H1 (cell line): ENCODE measurements at regions not wholly inside any gene's neighbourhood (a gene's known extent, or its start where the extent isn't known, plus 50 kb on each side); places are given as distances from the start of the nearest gene placed in this dataset.

ENCODE experiments used
- CTCF ChIA-PET: fragments of 300-600 bp; sonication (Branson Sonifier 250); formaldehyde crosslinking; loops from one replicate; lab custom pipeline; 2021; ENCODE audit not compliant: partially characterized antibody; lab: Charles Lee
- POLR2A ChIA-PET: fragments of 300-600 bp; sonication (Branson Sonifier 250); formaldehyde crosslinking; loops from one replicate; lab custom pipeline; 2021; ENCODE audit warnings: inconsistent platforms; ENCODE audit not compliant: partially characterized antibody; lab: Charles Lee
- DNase-seq, 2 experiments: peaks; one replicate each; pipeline versions ENCODE4 v3.0.0 to v3.0.0-alpha.2; 2010 to 2022; ENCODE audit warnings: low spot score in 2 of 2, low read depth in 1 of 2, mixed read lengths in 1 of 2
- FAIRE-seq: peaks from 2 replicates; lab custom pipeline; 2011; peaks lifted over from hg19 to GRCh38; lab: Jason Lieb, UNC
- H2AFZ ChIP-seq: 2 replicates; pipeline ENCODE4 v1.8.1; 2012; ENCODE audit warnings: low read length, inconsistent platforms
- H2AK5ac ChIP-seq: 2 replicates; pipeline ENCODE4 v1.6.1; 2013; ENCODE audit warnings: low read depth, low read length
- H2BK120ac ChIP-seq: replicated peaks from 2 replicates; pipeline ENCODE3; 2013; ENCODE audit warnings: low read depth, low read length, inconsistent platforms
- H2BK12ac ChIP-seq: 2 replicates; pipeline ENCODE4 v1.6.1; 2013; ENCODE audit warnings: low read depth, low read length
- H2BK15ac ChIP-seq: 2 replicates; pipeline ENCODE4 v1.6.1; 2013; ENCODE audit warnings: low read length
- H2BK20ac ChIP-seq: 2 replicates; pipeline ENCODE4 v1.6.1; 2013; ENCODE audit warnings: low read length
- H2BK5ac ChIP-seq: 2 replicates; pipeline ENCODE4 v1.6.1; 2013; ENCODE audit warnings: low read depth, low read length
- H3K14ac ChIP-seq: 2 replicates; pipeline ENCODE4 v1.6.1; 2013; ENCODE audit warnings: inconsistent platforms; ENCODE audit not compliant: insufficient read length
- H3K18ac ChIP-seq: 2 replicates; pipeline ENCODE4 v1.6.1; 2013; ENCODE audit warnings: low read length; ENCODE audit errors: extremely low read depth
- H3K23ac ChIP-seq: 2 replicates; pipeline ENCODE4 v1.6.1; 2013; ENCODE audit warnings: inconsistent platforms; ENCODE audit not compliant: insufficient read length
- H3K23me2 ChIP-seq: 2 replicates; pipeline ENCODE4 v1.6.1; 2013; ENCODE audit warnings: low read depth, low read length
- H3K27ac ChIP-seq: 2 replicates; pipeline ENCODE4 v1.6.1; 2011; ENCODE audit warnings: low read depth, low read length, inconsistent platforms
- H3K27me3 ChIP-seq, 4 experiments: replicated peaks in 1 of 4; 1 replicate in 1 of 4; 2 replicates in 3 of 4; pipeline versions ENCODE4 v1.6.1 to v1.8.1; 2011 to 2013; ENCODE audit warnings: low read length in 3 of 4, mild to moderate bottlenecking in 3 of 4, inconsistent platforms in 2 of 4, mixed read lengths in 2 of 4, moderate library complexity in 1 of 4; ENCODE audit not compliant: control insufficient read depth in 3 of 4, insufficient read depth in 3 of 4; ENCODE audit errors: extremely low read depth in 1 of 4
- H3K36me3 ChIP-seq, 4 experiments: 2 replicates each; pipeline versions ENCODE4 v1.6.1 to v1.8.1; 2011 to 2013; ENCODE audit warnings: mild to moderate bottlenecking in 4 of 4, low read length in 3 of 4, moderate library complexity in 2 of 4, control low read depth in 1 of 4, inconsistent platforms in 1 of 4; ENCODE audit not compliant: insufficient read depth in 4 of 4, control insufficient read depth in 2 of 4
- H3K4ac ChIP-seq: replicated peaks from 2 replicates; pipeline ENCODE3; 2013; ENCODE audit warnings: low read length, low read depth, mixed read lengths, inconsistent platforms; ENCODE audit not compliant: insufficient read length
- H3K4me1 ChIP-seq, 4 experiments: replicated peaks in 1 of 4; 1 replicate in 1 of 4; 2 replicates in 3 of 4; pipeline versions ENCODE4 v1.6.1 to v1.8.1; 2011 to 2013; ENCODE audit warnings: low read length in 3 of 4, inconsistent platforms in 2 of 4, mixed read lengths in 1 of 4; ENCODE audit not compliant: insufficient read depth in 4 of 4, control insufficient read depth in 3 of 4
- H3K4me2 ChIP-seq, 2 experiments: 2 replicates each; pipeline versions ENCODE4 v1.6.1 to v1.8.1; 2011 to 2013; ENCODE audit warnings: low read depth in 2 of 2, low read length in 2 of 2, control low read depth in 1 of 2, inconsistent platforms in 1 of 2, mild to moderate bottlenecking in 1 of 2; ENCODE audit not compliant: insufficient read depth in 1 of 2
- H3K4me3 ChIP-seq, 4 experiments: fragments of 200-600, 300-600 bp in 1 of 4; sonication (generic), shearing (Covaris generic), sonication (Bioruptor Twin) in 1 of 4; 2 replicates each; pipeline versions ENCODE4 v1.5.1 to v1.8.1; 2011 to 2016; ENCODE audit warnings: low read length in 4 of 4, low read depth in 3 of 4, control low read depth in 2 of 4, inconsistent platforms in 2 of 4, mild to moderate bottlenecking in 2 of 4, mixed read lengths in 1 of 4, moderate library complexity in 1 of 4; ENCODE audit not compliant: insufficient read depth in 2 of 4; ENCODE audit errors: extremely low read depth in 1 of 4
- H3K56ac ChIP-seq: replicated peaks from 2 replicates; pipeline ENCODE3; 2013; ENCODE audit warnings: low read depth, mild to moderate bottlenecking, mixed read lengths, low read length, inconsistent platforms; ENCODE audit not compliant: insufficient read length
- H3K79me1 ChIP-seq: 2 replicates; pipeline ENCODE4 v1.6.1; 2013; ENCODE audit warnings: low read depth, low read length, control low read depth
- H3K79me2 ChIP-seq, 2 experiments: 2 replicates each; pipeline versions ENCODE4 v1.6.1 to v1.8.1; 2012 to 2013; ENCODE audit warnings: low read length in 2 of 2, mild to moderate bottlenecking in 2 of 2, inconsistent platforms in 1 of 2; ENCODE audit not compliant: insufficient read depth in 2 of 2, control insufficient read depth in 1 of 2
- H3K9ac ChIP-seq, 4 experiments: replicated peaks in 1 of 4; 1 replicate in 1 of 4; 2 replicates in 3 of 4; pipeline versions ENCODE4 v1.6.1 to v1.8.1; 2011 to 2013; ENCODE audit warnings: low read depth in 3 of 4, low read length in 3 of 4, control low read depth in 2 of 4, mild to moderate bottlenecking in 2 of 4, moderate library complexity in 2 of 4, inconsistent platforms in 1 of 4; ENCODE audit errors: extremely low read depth in 1 of 4
- H3K9me3 ChIP-seq, 2 experiments: 2 replicates each; pipeline versions ENCODE4 v1.6.1 to v1.8.1; 2012 to 2013; ENCODE audit warnings: mild to moderate bottlenecking in 2 of 2, moderate library complexity in 2 of 2, control low read depth in 1 of 2, inconsistent platforms in 1 of 2, low read depth in 1 of 2, low read length in 1 of 2, mixed read lengths in 1 of 2; ENCODE audit not compliant: insufficient read depth in 2 of 2
- H4K20me1 ChIP-seq, 2 experiments: replicated peaks in 1 of 2; 2 replicates each; pipeline versions ENCODE3 to v1.8.1; 2011 to 2013; ENCODE audit warnings: inconsistent platforms in 2 of 2, low read length in 2 of 2, mild to moderate bottlenecking in 1 of 2; ENCODE audit not compliant: insufficient read depth in 2 of 2, control insufficient read depth in 1 of 2
- H4K5ac ChIP-seq: 2 replicates; pipeline ENCODE4 v1.6.1; 2013; ENCODE audit warnings: low read length, low read depth, mixed read lengths, inconsistent platforms; ENCODE audit not compliant: insufficient read length
- H4K8ac ChIP-seq: 2 replicates; pipeline ENCODE4 v1.8.0; 2013; ENCODE audit warnings: mild to moderate bottlenecking, moderate library complexity, low read length, inconsistent platforms; ENCODE audit not compliant: insufficient read depth; ENCODE audit errors: extremely low read depth
- H4K91ac ChIP-seq: replicated peaks from 2 replicates; pipeline ENCODE3; 2013; ENCODE audit warnings: low read length, mixed read lengths, inconsistent platforms; ENCODE audit not compliant: insufficient read length
- EGR1 ChIP-seq: IDR thresholded peaks from 2 replicates; pipeline ENCODE4 v1.6.1; 2011; ENCODE audit warnings: low read depth, low read length, borderline replicate concordance
- KDM4A ChIP-seq: IDR thresholded peaks from one replicate; pipeline ENCODE4 v1.7.1; 2012; ENCODE audit warnings: low read depth, mild to moderate bottlenecking, moderate library complexity, low read length, inconsistent platforms; ENCODE audit not compliant: severe bottlenecking
- PHF8 ChIP-seq: fragments of 200-600 bp; sonication (generic); conservative IDR thresholded peaks from 2 replicates; pipeline ENCODE4 v1.7.1; 2012; ENCODE audit warnings: low read depth, mild to moderate bottlenecking, inconsistent platforms, low read length, moderate library complexity
- POU5F1 ChIP-seq: IDR thresholded peaks from 2 replicates; pipeline ENCODE4 v1.6.1; 2011; ENCODE audit warnings: low read depth, mild to moderate bottlenecking, low read length, moderate library complexity
- SP2 ChIP-seq: IDR thresholded peaks from 2 replicates; pipeline ENCODE4 v1.6.1; 2012; ENCODE audit warnings: mild to moderate bottlenecking, low read length, inconsistent platforms
- SP4 ChIP-seq: IDR thresholded peaks from 2 replicates; pipeline ENCODE4 v1.6.1; 2012; ENCODE audit warnings: low read length, inconsistent platforms
- TAF7 ChIP-seq: optimal IDR thresholded peaks from 2 replicates; pipeline ENCODE3; 2011; ENCODE audit warnings: low read depth, mild to moderate bottlenecking, inconsistent platforms, low read length, moderate library complexity, borderline replicate concordance
- ZNF274 ChIP-seq: IDR thresholded peaks from 2 replicates; pipeline ENCODE4 v1.7.0; 2012; ENCODE audit warnings: low read length, borderline replicate concordance; ENCODE audit errors: extremely low read depth
- WGBS, 2 experiments: shearing (Covaris generic) in 1 of 2; methylation state at CpG; one replicate each; pipeline versions ENCODE4 v1.1.6 to v1.1.7; 2013 to 2015; ENCODE audit warnings: low lambda C conversion rate in 2 of 2, mixed read lengths in 2 of 2, inconsistent platforms in 1 of 2, low coverage in 1 of 2, missing lambda C conversion rate in 1 of 2; ENCODE audit not compliant: insufficient replicate concordance in 2 of 2, insufficient coverage in 1 of 2, insufficient read length in 1 of 2; ENCODE audit errors: extremely low coverage in 1 of 2, missing lambda C conversion rate in 1 of 2; 5-methylcytosine and 5-hydroxymethylcytosine counted together
- TF ChIP-seq, protein P1 (sequence below): IDR thresholded peaks from 2 replicates; pipeline ENCODE4 v1.6.1; 2012; ENCODE audit warnings: inconsistent platforms

DNA sequence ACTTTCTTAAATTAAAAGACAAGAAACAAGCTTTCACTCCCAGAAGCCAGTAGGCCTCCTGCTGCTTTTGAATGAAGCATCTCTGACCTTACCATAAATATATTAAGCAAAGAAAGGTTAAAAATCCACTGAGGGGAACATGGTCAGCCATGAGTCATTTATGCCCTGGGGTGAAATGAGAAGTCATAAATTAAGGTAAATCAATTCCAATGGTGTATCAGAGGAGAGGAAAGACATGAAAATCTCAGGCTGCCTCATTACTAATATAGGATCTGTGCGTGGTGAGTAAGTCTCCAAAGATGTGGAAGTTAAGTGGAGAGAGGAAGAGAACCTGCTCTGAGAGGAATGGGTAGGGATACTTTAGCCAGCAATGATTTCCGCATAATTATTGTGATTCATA is 292.3 kb upstream of the CHAC2 start:
- ChIA-PET POLR2A (no interaction called here), CTCF (interaction anchor here (1.0 to 2.2 kb wide), 3 partner anchors 13 to 248 kb away, joined by 3 to 12 read pairs (median 3); no protein-coding TSS in a partner anchor)
- Histone ChIP-seq H2BK5ac (no peak overlapping the region), H4K5ac (no peak overlapping the region), H3K23me2 (no peaks in the 10 kb centered on the region), H3K9me3 (no peaks in the 10 kb centered on the region), H3K79me2 (no peaks in the 10 kb centered on the region), H2BK12ac (no peak overlapping the region), H3K23ac (no peak overlapping the region), H3K79me1 (no peaks in the 10 kb centered on the region), H3K4me2 (no peak overlapping the region), H3K18ac (no peak overlapping the region), H3K14ac (no peak overlapping the region), H4K8ac (no peak overlapping the region), H4K91ac (no peak overlapping the region), H2BK20ac (no peak overlapping the region), H3K36me3 (no peaks in the 10 kb centered on the region), H3K4ac (no peak overlapping the region), H3K56ac (no peak overlapping the region), H2BK15ac (no peak overlapping the region), H3K27ac (no peak overlapping the region), H3K27me3 (no peaks in the 10 kb centered on the region), H2AFZ (no peak overlapping the region), H3K4me1 (no peaks in the 10 kb centered on the region), H3K4me3 (no peak overlapping the region), H4K20me1 (no peaks in the 10 kb centered on the region), H2AK5ac (no peak overlapping the region), H2BK120ac (no peak overlapping the region), H3K9ac (no peak overlapping the region)
- FAIRE-seq (no peak), DNase-seq (no peak)
- 95% methylated on average over 2 of the region's 2 CpGs; no CpG with 5 or more reads in 1 of the 2 experiments for WGBS, 2 experiments
- TF ChIP-seq, protein P1, sequence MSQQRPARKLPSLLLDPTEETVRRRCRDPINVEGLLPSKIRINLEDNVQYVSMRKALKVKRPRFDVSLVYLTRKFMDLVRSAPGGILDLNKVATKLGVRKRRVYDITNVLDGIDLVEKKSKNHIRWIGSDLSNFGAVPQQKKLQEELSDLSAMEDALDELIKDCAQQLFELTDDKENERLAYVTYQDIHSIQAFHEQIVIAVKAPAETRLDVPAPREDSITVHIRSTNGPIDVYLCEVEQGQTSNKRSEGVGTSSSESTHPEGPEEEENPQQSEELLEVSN, result no peak
- TF ChIP-seq PHF8 (no peak), ZNF274 (no peak), EGR1 (no peak), SP4 (no peak), KDM4A (no peak), POU5F1 (no peak), SP2 (no peak), TAF7 (no peak)
